Stromal cell of bone marrow (primary cell): ENCODE measurements at regions not wholly inside any gene's neighbourhood (a gene's known extent, or its start where the extent isn't known, plus 50 kb on each side); places are given as distances from the start of the nearest gene placed in this dataset.

ENCODE experiments used
- DNase-seq: peaks from one replicate; pipeline ENCODE4 v3.0.0-alpha.2; 2012; ENCODE audit warnings: low read depth

DNA sequence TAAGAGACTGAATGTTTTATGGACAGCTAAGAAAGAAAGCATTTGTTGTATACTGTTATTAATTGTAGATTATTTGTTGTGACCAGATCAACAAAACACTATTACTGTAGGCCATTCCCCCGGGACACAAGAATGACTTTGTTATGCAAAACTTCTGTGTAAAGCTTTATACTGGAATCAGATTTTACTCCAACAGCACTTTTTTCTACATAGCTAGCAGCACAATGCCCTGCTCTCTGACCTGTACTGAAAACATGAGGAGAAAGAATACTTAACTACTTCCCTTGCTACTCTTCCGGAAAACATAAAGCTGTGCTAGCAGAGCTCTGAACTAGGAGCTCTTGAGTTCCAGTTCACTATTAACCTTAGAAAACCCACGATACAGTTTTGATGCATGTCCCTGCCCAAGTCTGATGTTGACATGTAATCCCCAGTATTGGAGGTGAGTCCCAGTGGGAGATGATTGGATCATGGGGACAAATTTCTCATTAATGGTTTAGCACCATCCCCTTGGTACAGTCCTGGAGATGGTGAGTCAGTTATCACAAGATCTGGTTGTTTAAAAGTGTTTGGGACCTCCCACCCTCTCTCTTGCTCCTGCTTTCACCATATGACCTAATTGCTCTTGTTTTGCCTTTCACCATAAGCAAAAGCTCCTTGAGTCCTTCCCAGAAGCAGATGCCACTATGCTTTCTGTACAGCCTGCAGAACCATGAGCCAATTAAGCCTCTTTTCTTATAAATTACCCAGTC lies 601.1 kb upstream of the PIK3C3 start:
- DNase-seq = no peak

- no peak for DNase-seq
These were observed 603.6 kb upstream of the PIK3C3 start for GRCh38 chr18:41351430-41351829.

- DNase-seq = no peak
These were observed 608.0 kb upstream of the PIK3C3 start for GRCh38 chr18:41347057-41347456.

DNA sequence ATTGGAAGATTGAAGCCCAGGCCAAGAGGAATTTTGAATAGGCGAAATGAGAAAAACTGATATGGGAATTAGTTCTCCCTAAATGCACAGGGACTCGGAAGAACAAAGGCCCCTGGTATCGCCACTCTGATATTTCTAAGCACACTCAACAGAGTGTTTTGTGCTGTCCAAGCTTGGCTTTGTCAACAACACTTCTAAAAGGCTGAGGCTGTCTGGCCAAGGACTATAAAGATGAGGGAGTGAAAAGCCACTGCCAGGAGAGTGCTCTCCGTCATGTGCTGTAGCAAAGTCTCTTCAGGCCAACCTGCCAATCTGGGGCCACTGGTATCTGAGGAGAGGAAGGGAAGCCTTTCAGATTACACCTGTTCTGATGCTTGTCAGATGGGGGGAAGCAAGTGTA lies 611.2 kb upstream of the PIK3C3 start:
- no peak for DNase-seq

DNA sequence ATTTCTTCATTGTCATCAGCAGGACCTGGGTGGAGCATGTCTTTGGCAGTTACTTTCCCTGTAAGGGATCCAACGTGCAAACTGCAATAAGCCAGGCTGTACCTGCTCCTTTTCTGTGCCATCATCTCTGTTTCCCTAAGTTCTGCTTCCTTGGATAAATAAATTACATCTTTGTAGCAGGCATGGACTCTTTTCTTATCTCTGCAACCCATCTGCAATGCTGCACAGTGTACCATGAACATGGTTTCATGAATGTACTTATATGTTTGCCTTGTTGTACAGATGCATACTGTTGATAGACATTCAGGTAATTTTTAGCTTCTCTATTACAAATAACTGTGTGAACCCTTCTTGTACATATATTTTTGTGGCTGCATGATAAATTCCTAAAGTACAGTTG lies 616.7 kb upstream of the PIK3C3 start:
- no peak for DNase-seq

DNA sequence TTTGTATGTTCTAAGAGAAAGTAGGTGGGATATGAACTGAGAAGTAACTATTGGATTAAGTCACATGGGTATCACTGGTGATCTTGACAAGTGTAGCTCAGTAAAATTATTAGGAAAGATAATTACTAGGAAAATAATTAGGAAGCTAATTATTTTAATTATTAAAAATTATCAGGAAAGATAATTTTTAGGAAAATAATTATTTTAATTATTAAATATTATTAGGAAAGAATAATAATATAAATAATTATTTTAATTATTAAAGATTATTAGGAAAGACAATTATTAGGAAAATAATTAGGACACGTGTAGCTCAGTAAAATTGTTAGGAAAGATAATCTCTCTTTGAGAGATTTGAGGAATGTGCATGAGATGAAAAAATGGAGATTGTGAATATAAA lies 623.4 kb upstream of the PIK3C3 start:
- DNase-seq = no peak

- DNase-seq = no peak
These were observed 628.7 kb upstream of the PIK3C3 start for GRCh38 chr18:41326311-41326710.

GRCh38 chr18:41324934-41325333 lies 630.1 kb upstream of the PIK3C3 start:
- DNase-seq = no peak

DNA sequence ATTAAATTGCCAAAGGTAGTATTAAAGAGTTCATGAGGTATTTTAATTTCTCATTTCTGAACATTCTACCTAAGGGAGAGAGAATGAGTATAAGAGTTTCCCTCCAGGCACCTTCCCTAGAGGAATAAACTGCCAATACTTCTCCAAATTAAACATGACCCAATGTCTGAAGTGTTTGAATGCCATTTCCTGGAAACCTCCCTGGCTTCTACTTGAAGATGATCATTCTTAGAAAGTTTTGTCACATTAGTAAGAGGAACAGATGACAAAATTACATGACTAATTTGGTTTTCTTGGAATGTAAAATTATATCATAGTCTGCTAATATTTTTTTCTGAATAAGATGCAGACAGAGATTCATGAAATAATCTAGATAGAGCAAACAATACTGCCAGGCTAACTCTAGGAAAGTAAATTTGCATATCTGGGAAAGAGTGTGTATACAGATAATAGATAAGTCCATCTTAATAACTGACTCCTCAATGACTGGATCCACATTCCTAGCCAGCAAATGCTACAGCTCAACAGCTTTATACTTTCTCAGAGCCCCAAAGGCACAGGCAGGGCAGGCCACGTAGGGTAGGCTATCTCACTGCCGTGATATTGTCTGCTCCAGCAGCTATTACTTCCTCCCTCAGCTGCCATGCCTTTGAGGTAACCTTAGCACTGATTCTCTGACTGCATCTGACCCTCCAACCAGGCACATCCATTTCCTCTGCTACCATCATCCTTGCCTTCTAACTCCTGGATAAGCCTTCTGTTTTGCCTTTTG lies 630.8 kb upstream of the PIK3C3 start:
- DNase-seq = no peak

DNA sequence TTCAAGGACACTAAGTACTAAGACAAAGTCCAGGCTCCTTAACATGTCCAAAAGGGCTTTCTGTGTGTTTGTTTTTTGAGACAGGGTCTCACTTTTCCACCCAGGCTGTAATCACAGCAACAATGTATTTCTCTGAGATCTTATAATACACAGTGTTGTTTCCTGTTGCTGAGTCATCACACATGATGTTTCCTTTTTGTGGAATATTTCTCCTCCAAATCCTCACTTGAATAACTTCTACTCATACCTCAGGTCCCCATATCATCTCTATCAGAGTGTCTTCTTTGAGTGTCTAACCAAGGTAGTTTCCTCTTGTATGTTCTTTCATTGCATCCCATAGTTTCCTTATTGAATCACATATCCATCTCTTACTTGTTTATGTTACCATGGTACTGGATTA lies 632.0 kb upstream of the PIK3C3 start:
- DNase-seq = no peak

- no peak for DNase-seq
These were observed 634.9 kb upstream of the PIK3C3 start for GRCh38 chr18:41320100-41320499.

DNA sequence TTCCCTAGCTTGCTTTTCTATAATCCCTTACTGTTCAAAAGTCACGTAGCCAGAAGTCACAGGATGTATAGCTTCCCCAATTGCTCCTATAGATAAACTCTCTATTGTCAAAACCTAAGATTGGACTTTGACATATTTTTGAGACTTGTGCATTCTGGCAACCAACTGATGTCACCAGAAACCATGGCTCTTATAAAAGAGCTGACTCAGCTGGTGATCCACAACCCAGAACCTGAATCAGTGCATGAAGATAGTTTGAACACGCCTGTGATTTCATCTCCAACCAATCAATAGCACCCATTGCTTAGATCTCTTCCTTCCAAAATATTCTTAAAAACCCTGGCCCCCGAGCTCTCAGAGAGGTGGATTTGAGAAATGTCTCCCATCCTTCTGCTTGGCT lies 639.9 kb upstream of the PIK3C3 start:
- DNase-seq = no peak

GRCh38 chr18:41311571-41312547 lies 643.2 kb upstream of the PIK3C3 start:
- no peak for DNase-seq

- no peak for DNase-seq
These were observed 657.3 kb upstream of the PIK3C3 start for GRCh38 chr18:41297740-41298139.

- no peak for DNase-seq
These were observed 685.7 kb upstream of the PIK3C3 start for GRCh38 chr18:41269294-41269693.

- no peak for DNase-seq
These were observed 686.8 kb upstream of the PIK3C3 start for GRCh38 chr18:41268271-41268670.

- no peak for DNase-seq
These were observed 688.4 kb upstream of the PIK3C3 start for GRCh38 chr18:41266616-41267015.

GRCh38 chr18:41266204-41266603 lies 688.8 kb upstream of the PIK3C3 start:
- DNase-seq = no peak

DNA sequence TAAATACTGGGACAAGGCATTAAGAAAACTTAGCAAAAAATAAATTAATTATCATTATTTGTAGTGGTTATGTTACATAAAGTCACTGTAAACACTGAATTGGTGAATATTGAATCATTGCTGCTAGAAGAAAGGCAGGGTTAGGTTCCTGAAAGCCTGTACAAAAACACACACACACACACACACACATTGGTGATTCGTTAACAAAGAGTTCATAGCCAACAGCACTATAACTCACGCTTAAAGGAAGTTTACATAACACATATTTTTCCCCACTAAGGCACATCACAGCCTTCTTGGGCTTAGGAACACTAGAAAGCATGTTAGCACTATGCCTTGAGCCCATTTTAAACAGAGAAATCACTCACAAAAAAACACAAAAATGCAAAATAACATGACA lies 690.0 kb upstream of the PIK3C3 start:
- DNase-seq = no peak

- DNase-seq = no peak
These were observed 691.1 kb upstream of the PIK3C3 start for GRCh38 chr18:41263956-41264355.

- DNase-seq = no peak
These were observed 692.3 kb upstream of the PIK3C3 start for GRCh38 chr18:41262688-41263087.

DNA sequence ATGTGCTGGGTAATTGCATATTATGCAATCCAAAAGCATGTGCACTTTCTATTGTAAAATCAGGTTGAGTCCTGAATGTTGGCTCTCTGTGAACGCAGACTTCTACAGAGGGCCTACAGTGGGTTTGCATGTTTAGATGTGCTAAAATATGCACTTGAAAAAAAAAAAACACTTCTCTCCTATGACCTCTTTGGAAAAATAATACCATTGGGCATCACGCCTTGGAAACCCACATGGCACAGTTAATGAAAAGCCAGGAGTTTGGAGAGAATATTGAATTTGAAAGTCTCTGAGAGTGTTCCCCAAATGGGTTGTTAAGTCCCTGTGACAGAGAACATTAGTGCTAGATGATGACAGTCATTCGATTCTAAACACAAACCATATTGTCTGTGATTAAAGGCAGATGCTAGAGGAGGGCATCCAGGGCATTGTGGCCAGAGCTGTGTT lies 710.4 kb upstream of the PIK3C3 start:
- DNase-seq = no peak
